GM12874 (cell line): ENCODE measurements at regions not wholly inside any gene's neighbourhood (a gene's known extent, or its start where the extent isn't known, plus 50 kb on each side); places are given as distances from the start of the nearest gene placed in this dataset.

ENCODE experiments used
- CTCF ChIP-seq: IDR thresholded peaks from 2 replicates; pipeline ENCODE4 v1.5.1; 2011; ENCODE audit warnings: low read depth, mild to moderate bottlenecking, control low read depth, low read length, moderate library complexity; ENCODE audit not compliant: insufficient read depth

GRCh38 chrX:25640276-25640675 lies 497.9 kb upstream of the MAGEB18 start:
- TF ChIP-seq CTCF = no peak

- TF ChIP-seq CTCF = no peak
These were observed 492.0 kb upstream of the MAGEB18 start for GRCh38 chrX:25646156-25646555.

GRCh38 chrX:25648790-25649189 lies 489.4 kb upstream of the MAGEB18 start:
- no peak for TF ChIP-seq CTCF

- TF ChIP-seq CTCF = no peak
These were observed 487.8 kb upstream of the MAGEB18 start for GRCh38 chrX:25650216-25650820.

- no peak for TF ChIP-seq CTCF
These were observed 478.8 kb upstream of the MAGEB18 start for GRCh38 chrX:25659317-25659716.

- TF ChIP-seq CTCF = no peak
These were observed 474.4 kb upstream of the MAGEB18 start for GRCh38 chrX:25663701-25664100.

- TF ChIP-seq CTCF = no peak
These were observed 472.7 kb upstream of the MAGEB18 start for GRCh38 chrX:25665431-25665830.
